ENCODE measurements at regions not wholly inside any gene's neighbourhood (a gene's known extent, or its start where the extent isn't known, plus 50 kb on each side); places are given as distances from the start of the nearest gene placed in this dataset.

DNA sequence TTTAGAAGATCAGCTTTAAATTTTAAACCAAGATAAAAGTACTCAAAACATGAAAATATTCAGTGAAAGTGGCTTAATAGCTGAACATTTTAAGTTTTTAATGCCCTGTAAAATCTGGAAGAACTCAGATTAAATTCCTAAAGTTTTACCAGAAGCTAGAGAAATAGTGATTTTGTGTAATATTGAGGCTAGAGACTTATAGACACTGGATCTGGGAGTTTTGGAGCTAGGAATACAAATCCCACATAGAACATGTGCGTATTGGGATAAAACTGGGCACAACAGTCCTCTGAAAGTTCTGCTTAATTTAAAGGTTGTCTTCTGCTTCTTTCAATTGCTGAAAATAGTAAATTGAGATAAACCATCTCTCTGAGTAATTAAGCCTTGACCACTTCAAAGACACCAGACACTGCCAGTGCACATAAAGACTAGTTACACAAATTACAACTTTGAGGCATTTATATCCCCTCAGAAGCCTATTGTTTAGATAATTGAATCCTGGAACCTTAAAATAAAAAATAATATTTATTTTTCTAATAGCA, 1382.5 kb downstream of the OTOL1 start:
- TF ChIP-seq, protein P1, sequence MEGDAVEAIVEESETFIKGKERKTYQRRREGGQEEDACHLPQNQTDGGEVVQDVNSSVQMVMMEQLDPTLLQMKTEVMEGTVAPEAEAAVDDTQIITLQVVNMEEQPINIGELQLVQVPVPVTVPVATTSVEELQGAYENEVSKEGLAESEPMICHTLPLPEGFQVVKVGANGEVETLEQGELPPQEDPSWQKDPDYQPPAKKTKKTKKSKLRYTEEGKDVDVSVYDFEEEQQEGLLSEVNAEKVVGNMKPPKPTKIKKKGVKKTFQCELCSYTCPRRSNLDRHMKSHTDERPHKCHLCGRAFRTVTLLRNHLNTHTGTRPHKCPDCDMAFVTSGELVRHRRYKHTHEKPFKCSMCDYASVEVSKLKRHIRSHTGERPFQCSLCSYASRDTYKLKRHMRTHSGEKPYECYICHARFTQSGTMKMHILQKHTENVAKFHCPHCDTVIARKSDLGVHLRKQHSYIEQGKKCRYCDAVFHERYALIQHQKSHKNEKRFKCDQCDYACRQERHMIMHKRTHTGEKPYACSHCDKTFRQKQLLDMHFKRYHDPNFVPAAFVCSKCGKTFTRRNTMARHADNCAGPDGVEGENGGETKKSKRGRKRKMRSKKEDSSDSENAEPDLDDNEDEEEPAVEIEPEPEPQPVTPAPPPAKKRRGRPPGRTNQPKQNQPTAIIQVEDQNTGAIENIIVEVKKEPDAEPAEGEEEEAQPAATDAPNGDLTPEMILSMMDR (IDR thresholded peaks at IDR 0.05): no peak
- TF ChIP-seq POLR2A (IDR thresholded peaks at IDR 0.05): no peak
